Right lobe of liver (tissue), 4 donors: ENCODE measurements at regions not wholly inside any gene's neighbourhood (a gene's known extent, or its start where the extent isn't known, plus 50 kb on each side); places are given as distances from the start of the nearest gene placed in this dataset.

Experiments
- POLR2A ChIP-seq: fragments of 450-650 bp; IDR thresholded peaks from one replicate; pipeline ENCODE4 v1.6.1; 2017; ENCODE audit warnings: antibody characterized with exemption, mild to moderate bottlenecking
- TF ChIP-seq, protein P1 (sequence below), 4 donors: fragments of 200-600 bp in 3 of 4; fragments of 450-650 bp in 1 of 4; IDR thresholded peaks; one replicate each; pipeline versions ENCODE4 v1.5.1 to v1.8.0; 2016 to 2022; ENCODE audit warnings: antibody characterized with exemption in 4 of 4, mild to moderate bottlenecking in 2 of 4
- donor health status: DM: no; HTN: no; CAD: no.
- donor health status: DM: no; HTN: no; CAD: no.
- donor health status: DM: no; HTN: yes; CAD: no.

DNA sequence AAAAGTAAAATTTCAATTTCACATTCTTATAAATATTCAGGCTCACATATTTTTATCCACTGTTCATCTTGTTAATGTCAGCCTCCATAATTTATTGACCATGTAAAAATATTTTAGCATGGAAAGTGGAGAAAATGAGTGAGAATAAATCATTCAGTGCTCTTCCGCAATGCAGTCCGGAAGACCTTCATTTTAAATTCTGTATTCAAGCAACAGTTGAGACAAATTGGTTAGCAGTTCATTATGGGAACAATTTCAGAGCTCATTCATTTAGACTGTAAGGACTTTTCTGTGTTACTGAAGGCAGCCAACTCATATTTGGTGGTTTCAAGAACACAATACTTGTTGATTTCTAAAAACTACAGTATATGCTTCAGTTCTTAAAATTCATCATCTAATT lies 97.8 kb downstream of the TYW3 start:
- TF ChIP-seq, protein P1, sequence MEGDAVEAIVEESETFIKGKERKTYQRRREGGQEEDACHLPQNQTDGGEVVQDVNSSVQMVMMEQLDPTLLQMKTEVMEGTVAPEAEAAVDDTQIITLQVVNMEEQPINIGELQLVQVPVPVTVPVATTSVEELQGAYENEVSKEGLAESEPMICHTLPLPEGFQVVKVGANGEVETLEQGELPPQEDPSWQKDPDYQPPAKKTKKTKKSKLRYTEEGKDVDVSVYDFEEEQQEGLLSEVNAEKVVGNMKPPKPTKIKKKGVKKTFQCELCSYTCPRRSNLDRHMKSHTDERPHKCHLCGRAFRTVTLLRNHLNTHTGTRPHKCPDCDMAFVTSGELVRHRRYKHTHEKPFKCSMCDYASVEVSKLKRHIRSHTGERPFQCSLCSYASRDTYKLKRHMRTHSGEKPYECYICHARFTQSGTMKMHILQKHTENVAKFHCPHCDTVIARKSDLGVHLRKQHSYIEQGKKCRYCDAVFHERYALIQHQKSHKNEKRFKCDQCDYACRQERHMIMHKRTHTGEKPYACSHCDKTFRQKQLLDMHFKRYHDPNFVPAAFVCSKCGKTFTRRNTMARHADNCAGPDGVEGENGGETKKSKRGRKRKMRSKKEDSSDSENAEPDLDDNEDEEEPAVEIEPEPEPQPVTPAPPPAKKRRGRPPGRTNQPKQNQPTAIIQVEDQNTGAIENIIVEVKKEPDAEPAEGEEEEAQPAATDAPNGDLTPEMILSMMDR (IDR thresholded peaks at IDR 0.05), result no peak
- no peak for TF ChIP-seq POLR2A
